DMS53 treated with DMSO at 0.1 percent for 48 hours (cell line): ENCODE measurements at regions not wholly inside any gene's neighbourhood (a gene's known extent, or its start where the extent isn't known, plus 50 kb on each side); places are given as distances from the start of the nearest gene placed in this dataset.

Experiments
- DNase-seq: peaks from one replicate; lab custom pipeline; 2025; ENCODE audit not compliant: unreplicated experiment; lab: John Stamatoyannopoulos, UW

DNA sequence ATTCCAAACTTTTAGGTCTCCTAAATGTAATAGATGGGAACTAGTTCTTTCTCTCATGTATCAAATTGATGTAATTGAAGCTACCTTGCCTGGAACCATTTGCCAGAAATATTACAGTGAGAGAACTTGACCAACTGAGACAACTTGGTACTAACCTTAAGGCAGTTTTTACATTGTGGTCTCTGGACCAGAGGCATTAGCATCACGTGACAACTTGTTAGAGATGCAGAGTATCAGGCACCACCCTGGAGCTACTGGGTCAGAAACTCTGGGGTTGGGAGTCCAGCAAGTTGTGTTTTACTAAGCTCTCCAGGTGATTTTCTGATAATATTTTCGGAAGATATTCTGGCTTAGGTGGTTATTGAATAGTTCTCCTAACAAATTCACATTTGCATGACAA is 982.1 kb upstream of the SLC35B3 start:
- DNase-seq = no peak

DNA sequence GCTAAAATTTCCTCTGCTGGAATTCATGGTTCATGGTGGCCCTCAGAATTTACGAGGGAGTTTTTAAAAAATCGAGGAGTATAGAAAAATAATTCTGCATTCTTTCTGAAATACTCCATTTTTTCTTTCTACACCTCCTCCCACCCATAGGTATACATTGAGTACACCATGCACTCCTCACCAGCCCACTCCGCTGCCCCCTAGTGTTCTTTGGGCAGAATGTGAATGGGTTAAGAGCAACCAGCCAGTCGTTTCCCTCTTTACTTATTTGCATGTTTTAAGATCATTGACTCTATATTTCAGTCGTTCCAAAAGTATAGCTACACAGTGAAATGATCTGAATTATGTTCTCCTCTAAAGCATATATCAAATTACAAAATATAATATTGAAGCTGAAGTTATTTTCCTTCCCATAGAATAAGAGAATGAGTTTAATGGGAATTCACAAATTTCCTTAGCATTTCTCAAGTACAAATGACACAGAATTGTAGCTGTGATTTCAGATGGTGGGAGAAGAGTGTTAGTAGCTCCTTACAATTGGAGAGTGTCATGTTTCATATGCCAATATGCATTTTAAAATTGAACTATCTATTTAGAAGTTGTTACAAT is 977.7 kb upstream of the SLC35B3 start:
- DNase-seq = peak; percentile 14

DNA sequence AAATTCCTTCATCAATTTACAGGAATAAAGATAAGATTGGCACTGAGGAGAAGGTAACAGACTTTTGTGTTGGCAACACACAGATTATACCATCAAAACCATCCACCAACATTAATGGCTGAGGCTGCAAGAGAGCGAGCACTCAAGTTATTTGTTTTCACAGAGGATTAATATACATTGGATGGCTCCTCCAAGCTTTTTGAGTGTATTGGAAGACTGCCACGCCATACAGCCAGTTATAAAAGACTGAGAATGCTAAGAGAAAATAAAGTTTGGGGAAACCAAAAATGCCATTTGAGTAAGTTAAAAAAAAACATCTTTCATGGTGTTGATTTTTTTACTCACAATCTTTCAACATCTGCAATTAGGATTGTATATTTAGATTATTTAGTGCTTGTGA is 973.8 kb upstream of the SLC35B3 start:
- DNase-seq = no peak

DNA sequence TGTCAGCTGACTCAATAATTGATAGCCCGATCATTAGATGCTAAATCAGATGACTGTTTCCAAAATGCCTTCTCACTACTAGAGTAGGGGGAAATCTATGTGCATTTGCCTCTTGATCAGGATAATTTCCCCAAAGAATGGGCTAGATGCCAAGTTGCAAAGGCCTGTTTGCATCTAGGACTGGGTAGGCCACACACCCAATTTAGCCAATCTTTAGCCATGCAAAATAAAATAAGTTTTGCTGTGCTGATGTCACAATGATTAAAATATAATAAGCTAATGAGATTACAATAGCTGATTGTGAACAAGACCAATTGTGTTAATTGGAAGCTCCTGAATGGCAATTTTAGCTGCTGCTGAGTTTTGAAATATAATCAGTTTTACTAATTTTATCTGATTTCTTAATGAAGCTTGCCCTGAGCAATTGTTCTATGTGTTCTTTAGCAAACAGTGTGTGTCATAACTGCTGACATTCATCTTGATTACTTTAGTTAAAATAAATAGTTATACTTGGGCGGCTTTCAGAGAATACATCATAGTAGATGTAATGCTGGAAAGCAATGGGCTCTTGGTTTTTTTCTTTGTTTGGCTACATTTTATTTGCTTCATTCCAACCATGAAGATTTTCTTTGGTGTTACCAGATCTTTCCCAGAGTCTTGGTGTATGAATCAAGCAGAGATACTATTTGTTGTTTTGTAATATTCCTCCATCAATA is 973.2 kb upstream of the SLC35B3 start:
- no peak for DNase-seq

DNA sequence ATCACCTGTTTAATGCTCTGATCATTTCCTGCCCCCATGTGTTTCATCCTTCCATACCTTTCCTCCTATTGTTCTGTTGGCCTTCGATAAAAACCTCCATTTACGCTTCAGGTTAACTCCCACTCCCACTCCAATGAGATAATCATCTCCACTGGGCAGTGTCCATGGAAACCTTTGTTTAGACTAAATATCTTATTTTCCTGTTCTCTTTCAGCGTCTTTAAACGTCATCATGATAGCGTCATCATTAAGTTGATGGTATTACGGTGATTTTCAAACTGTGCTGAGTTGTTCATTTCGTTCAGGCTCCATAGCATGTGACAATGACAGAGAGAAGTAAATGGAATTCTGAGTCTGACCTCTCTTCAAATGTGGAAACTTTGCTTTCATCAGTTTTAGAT is 970.5 kb upstream of the SLC35B3 start:
- DNase-seq = no peak

DNA sequence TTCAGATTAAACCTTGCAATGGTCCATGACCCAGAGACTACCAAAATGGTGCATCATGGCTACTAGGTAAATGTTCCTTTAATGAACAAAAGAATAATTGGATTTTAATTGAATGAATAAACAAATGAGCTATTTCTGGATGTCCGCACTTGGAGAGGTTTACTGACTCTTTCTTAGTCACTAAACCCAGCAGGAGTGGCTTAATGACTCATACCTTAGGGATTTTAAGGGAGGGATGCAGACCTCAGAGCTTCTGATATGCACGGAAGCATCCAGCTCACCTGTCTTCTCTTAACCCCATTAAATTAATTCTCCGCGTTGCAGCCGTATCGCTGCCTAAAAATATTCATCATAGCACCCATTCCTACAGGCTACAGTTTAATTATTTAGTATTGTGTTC is 970.0 kb upstream of the SLC35B3 start:
- no peak for DNase-seq

DNA sequence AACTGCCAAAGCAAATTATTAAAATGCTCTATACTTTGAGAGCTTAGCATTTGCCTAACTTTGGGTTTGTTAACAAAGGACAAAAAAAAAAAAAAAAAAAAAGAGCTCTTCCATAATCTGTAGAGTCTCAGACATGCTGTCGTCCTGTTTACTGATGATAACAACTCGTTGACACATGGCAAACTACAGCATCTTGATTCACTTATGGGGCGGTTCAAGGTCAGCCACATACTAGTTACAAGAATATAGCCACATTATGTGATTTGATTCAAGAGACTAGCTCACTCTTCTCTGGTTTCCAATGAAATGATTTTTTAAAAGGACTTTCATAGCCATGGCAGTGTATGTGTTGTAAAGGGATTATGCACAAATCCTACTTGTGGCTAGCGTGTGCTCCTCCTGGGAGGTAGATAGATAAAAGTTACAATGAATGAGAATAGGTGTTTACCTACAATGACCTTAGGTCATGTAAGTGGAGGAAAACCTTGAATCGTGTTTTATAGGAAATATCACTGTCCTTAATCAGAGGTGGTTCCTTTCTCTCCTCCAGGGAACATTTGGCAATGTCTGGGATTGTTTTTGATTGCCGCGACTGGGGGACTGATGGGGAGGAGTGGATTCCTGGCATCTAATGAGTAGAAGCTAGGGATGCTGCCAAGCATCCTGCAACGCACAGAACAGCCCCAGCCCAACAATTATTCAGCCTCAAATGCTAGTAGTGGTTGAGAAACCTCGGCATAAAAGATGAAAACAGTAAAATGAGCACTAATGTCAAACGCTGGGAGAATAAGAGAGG is 969.2 kb upstream of the SLC35B3 start:
- DNase-seq = no peak

DNA sequence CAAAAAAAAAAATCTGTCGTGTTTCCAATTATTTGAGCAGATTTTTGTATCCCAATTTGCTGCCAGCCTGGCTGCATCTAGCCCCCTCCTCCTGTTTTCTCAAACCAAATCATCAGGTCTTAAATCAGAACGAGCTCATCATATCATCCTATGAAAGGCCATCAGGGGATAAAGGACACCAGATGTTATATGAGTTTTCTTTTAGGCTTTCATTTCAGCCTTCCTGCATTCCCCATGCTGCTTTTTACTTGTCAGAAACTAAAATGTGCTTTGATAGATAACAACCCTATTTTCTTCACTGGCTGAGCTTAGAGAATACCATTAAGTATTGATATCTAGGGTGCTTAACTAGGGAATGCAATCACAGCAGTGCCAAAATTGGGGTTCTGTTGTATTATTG is 968.4 kb upstream of the SLC35B3 start:
- no peak for DNase-seq

DNA sequence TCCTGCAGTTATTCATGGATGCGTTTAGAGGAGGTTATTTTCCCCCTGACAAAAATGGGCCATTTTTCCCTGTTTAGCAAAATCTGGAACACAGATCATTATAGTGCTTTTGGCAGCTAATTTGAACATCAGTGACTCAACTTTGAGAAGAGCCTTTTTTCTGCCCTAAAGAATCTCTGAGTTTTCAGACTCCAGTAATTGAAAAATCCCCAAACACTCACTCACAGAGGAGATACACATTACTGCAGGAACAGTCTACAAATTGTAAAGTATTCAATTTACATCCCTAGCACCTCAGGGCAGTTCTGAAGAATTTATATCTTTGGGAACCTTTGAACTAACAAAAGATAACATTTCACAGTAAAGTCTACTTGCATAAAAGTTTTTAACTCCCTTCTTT is 966.6 kb upstream of the SLC35B3 start:
- DNase-seq = no peak

DNA sequence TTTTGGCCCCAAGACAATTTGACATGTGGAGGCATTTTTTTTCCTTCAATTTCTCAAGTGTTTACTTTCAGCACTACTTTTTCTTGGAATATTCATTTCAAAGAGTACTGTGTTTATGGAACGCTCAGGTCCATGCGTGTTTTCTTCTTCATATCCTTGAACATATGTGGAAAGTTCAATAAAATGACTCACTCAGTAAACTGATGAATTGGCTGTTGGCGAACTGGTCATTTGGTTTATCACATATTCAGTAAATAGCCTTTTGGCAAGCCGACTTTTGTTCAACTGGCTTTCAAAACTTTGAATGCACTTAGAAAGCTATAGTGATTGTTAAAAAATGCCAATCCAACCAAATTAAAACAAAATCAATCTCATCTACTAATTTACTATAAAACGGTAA is 964.6 kb upstream of the SLC35B3 start:
- DNase-seq = peak; percentile 48

DNA sequence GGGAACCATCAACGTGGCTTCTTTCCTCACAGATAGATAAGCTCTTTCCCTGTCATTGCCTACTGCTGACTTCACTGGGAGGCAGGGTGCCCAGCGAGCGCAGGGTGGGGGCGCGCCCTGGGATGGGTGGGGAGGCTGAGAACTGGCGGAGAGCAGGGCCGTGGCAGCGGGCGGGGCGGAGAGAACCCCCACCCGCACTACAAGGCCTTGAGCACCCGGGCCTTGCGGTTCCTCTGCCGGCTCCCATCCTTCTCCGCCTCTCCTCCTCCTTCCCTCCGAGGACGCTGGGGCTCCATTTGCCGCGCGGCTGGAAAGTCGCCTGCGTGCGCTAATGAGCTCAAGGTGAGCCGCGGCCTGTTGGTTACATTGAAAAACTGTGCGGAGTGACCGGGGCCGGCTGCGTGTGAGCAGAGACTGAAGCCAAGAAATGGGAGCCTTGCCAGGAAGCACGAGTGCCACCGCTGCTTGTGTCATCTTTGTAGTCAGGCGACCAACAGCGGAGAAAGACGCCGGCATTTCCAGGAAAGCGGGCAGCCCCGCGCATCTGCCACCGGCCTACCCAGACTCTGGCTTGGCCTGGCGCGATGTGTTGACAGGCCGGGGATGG is 963.5 kb upstream of the SLC35B3 start:
- peak; percentile 43 for DNase-seq

DNA sequence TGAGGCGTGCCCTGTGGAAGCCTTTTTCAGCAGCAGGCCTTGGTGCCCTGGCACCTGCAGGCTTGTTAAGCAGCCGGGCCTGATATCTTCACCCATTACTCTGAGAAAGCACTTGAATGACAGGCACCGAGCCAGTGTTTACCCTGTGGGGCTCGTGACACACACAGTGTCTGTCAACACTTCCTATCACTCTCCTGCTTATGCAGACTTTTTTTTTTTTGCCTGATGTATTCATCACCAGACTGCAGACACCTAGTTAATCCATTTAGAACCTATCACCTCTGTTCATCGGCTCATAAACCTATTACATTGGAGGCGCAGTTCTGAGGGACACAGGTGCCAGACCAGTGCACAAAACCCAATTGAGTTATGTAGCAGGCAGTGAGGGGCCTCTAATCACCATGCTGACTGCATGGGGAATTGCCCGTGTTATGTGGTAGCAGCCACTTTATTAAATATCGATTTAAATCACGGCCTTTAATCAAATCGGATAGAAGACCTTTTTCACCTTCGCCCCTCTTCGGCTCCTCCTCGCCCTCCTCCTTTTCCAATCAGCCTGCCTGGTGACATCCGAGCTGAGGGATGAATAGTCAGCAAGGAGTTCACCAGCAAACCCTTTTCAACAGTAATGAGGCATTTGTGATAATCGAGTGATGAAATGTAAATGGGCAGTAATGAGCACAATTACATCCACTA is 962.9 kb upstream of the SLC35B3 start:
- DNase-seq = peak; percentile 93

DNA sequence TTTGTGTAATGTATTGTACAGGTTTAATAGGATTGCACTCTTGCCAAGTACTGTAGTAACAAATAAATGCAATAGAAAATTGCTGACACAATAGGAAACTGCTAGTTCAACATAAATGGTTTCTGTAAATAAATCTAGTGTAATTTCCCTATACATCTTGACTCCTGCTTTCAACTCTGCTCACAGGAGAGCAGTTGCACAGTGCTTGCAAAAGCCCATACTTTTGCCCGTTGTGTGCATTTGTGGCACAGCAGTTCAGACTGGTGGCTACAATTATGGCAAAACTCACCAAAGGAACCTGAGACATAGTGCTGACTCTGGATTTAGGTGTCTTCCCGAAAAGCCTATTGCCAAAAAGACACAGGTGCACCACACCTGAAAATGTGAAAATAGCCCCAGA is 953.3 kb upstream of the SLC35B3 start:
- no peak for DNase-seq

DNA sequence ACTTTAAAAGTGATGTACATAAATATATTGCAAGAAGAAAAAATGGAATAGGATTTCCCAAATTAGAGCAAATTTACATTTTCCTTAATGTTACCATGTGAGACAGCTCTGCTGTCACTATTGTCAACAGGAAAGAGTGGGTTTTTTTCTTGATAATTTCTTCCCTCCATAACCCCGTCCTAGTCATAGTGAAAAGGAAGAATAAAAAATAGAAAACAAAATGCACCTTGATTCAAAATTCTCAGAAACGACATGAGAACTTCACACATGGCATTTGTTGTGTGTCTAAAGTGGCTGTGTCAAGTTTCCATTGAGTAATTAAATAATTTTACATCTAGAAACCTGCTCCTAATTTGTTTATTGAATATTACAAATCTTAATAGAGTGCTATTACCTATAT is 945.2 kb upstream of the SLC35B3 start:
- DNase-seq = no peak

DNA sequence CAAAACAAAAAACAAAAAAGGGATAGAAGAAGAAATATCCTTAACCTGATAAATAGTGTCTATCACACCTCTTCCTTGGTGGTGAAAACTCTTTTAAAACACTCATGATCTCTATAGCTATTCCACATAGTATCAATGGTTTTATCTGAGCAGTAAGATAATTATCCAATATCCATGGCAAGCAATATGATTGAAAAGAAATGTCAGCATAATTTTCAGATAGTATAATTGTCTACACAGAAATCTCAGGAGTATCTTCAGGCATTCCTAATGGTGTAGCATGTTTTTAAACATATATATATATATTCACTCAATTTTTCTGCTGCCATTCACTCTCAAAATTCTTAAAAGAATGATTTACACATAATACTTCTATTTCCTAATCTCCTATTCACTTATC is 938.0 kb upstream of the SLC35B3 start:
- DNase-seq = no peak

DNA sequence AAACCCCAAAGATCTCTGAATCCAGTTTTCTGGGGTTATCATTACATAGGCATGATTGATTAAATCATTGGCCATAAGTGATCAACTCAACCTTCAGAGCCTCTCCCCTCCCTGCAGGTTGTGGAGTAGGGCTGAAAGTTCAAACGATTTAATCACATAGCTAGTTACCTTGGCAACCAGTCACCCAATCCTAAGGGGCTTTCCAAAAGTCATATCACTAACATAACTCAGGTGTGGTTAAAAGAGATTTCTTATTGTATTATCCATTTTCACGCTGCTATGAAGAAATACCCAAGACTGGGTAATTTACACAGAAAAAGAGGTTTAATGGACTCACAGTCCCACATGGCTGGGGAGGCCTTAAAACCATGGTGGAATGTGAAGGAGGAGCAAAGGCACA is 935.1 kb upstream of the SLC35B3 start:
- no peak for DNase-seq

DNA sequence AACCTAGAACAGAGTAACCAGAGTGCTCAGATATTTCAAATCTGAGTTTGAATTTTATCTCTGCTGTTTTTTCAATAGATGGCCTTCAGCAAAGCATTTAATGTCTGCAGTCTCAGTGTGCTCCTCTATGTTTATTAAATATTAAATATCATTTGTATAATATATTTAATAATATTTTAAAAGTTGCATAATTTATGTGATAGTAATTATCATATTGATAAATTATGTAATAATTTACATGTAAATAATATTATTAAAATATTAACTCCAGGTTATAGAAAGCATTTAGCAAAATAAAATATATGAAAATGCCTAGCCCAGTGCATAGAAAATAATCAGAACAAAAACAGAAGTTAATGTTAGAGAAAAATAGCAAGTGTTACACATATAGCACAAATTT is 930.0 kb upstream of the SLC35B3 start:
- no peak for DNase-seq

DNA sequence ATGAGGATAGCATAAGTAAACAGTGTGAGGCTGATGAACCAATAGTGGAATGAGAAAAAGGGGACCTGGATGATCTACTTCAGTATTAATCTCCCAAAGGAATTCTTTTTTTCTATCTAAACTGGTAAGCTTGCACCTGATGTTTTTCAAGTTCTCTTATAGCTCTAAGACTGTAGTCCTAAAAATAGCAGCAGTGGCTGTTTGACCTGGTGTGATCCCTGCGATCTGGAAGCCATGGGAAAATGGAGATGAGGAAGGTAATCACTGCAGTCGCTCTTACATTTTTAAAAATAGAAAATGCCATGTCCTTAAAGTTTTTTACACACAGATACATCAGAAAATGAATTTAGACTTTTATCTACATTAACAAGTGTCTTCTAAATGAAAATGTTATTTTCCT is 926.4 kb upstream of the SLC35B3 start:
- DNase-seq = no peak

DNA sequence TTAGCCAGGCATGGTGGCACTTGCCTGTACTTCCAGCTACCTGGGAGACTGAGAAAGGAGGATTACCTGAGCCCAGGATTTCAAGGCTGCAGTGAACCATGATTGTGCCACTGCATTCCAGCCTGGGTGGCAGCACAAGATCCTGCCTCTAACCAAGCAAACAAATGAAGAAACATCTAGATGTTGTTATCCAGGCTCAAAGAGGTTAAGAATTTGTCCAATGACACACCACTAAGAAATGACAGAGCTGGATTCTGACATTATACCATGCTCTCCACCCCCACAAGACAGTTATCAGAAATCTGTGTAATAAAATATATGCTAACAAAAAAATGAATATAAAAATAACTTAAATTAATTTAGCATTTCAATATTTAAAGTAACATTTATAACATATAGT is 925.5 kb upstream of the SLC35B3 start:
- no peak for DNase-seq

DNA sequence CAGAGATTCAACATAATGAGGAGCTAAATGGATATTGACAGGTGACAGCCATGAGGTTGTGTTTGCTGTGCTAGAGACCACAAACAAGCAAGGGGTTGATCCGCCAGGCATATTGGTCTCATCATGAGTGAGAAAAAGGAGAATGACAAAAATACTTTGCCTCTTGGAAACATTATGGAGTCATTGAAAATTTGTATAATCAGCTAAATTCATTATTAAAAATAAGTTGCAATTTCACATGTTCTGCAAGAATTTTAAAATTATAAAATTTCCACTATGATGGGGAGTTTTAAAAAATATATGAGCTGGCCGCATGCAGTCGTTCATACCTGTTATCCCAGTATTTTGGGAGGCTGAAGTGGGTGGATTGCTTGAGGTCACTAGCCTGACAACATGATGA is 912.3 kb upstream of the SLC35B3 start:
- DNase-seq = no peak

DNA sequence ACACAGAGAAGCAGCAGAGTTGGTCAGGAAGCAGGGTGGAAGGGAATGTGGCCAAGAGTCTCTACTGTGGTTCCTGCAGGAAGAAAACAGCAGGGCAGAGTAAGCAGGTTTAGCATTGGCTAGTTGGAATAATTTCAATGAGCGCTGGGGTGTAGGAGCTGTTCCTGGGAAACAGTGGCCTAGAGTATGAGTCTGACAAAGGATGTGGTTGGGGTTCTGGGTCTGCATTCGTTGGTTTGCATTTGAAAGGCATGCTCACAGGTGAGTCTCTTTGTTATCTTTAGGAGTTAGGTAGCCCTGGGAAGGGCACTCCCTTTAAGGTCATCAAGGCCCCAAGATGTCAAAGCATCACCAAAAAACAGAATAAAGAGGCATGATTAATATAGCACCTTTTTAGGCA is 911.6 kb upstream of the SLC35B3 start:
- DNase-seq = no peak
